GM11168 (cell line): ENCODE measurements at regions not wholly inside any gene's neighbourhood (a gene's known extent, or its start where the extent isn't known, plus 50 kb on each side); places are given as distances from the start of the nearest gene placed in this dataset.

Experiments used
- in situ Hi-C: fragments of 300-500 bp; cut with MboI; formaldehyde crosslinking; loops from one replicate; pipeline ENCODE4 v1.12.0; 2022; ENCODE audit warnings: low sequenced_read_pairs; ENCODE audit not compliant: unreplicated experiment

DNA sequence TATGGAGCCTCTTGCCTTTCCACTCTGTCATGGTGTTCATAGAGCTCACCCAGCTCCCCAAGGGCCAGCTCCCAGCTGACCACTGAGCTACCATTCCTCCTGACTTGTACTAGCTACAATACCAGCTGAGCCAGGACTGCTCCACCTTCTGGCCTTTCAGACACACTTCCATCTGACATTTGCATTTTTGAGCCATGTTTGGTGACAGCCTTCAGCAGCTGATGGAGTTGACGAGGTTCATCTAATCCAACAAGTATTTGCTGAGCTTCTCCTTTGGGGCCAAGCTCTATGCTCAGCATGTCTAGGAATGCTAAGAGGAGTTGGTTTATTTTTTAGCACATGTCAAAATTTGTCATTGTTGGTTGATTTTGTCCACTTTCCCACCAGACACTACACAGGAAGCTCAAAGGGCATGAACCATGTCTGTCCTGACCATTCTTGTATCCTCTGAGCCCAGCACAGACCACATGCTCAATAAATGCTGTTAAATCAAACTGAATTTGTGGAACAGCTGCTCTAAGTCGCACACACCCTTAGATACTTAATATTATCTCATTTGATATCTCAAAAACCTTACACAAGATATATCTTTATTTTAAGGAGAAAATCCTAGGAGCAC lies 142.6 kb upstream of the PPARGC1A start:
- in situ Hi-C loops = no loop called here

DNA sequence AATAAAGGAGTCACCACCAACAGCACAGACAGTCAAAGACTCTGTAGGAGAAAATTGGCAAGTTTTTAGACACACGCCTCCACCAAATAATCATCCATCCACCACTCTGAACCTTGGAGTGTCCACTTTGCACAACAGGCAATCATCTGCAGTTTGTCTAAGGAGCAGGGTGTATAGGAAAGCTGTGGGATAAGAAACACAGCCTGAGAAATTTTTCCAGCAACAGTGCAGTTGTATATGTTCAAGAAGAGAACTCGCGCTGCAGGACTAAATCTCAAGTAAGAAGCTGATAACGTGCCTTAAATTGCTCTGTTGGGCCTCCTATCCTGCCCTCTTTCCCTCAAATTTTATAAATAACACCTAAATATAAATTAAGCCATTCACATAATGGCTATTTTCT lies 136.7 kb upstream of the PPARGC1A start:
- in situ Hi-C loops = no loop called here

DNA sequence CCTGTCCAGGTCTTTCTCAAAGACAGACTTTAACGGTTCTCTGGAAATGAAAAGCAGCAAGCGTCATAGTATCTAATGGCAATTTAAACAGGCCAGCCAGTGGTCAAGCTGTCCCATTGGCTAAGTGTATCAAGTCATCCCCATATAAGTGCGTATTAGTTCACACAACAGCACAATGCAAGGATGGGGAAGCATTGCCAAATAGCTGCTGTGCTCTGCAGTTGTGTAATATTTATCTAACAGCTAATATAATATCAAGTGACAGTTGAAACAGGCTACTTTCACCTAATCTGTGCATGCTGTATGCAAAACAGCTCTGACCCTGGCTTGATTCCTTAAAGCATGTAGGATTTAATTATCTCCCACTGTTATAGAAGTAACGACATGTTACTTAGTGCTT lies 134.8 kb upstream of the PPARGC1A start:
- in situ Hi-C loops = no loop called here

DNA sequence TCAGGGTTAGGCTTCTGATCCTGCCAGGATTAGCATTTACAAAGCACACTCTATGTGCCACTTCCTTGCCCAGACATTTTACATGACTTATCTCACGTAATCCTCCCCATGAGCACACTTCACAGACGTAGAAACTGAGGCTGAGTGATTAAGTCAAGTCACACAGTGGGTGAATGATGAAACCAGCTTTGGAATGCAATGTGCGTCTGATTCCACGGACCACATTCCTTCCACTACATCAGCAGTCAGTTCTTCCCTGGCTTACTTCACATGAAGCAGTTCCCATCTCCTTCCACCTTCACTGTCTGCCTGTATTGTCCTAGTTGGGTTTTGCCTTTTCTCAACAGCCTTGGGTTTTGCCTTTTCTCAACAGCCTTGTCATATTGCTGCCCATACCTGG lies 134.3 kb upstream of the PPARGC1A start:
- in situ Hi-C loops = no loop called here

DNA sequence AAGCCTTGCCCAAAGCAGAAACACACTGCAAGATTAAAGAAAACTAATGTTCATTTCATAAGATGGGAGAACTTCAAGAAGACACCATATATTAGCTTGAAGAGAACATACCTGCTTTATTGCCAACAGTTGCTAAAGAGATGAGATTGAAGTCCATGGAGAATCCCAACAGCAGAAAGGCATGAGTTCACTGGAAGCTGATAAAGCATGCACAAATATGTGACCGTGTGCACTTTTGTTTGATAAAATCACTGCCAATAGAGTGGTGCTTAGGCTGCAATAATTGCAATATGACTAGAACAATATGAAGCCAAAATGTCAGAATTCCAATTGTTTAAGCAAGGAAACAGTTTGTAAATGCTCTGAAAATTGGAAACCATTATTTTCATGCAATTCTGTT lies 125.9 kb upstream of the PPARGC1A start:
- in situ Hi-C loops = no loop called here

DNA sequence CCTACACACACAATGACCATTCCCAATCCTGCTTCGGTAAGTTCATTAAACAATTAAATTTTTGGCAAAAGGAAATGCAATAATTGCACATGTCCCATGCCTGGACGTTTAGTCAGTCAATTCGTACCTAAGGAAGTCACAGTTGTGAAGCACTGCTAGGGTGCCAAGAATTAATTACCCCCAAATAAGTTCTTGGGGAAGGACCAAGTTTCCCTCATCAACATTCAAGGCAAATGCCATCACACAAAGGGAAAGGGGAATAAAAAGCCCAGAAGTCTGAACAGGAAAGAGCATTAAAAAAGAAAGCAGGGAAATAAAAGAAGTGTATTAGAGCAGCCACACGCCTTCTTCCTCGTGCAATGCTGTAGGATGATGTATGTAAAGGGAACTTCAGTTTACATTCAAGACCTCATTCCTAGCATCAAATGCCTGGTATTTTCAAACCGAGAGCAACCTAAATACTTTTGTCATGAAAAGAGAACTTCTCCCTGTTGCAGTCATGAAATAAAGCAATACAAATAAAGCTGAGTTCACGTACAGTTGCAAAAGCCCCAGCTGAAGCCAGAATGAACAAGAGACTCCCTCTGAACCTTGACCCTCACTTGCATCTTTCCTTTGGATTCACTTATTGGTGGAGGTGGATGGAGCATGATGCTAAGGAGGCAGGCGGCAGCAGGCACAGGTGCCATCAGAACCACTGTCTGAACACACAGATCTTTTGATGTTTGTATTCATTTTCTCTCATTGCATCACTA lies 124.0 kb upstream of the PPARGC1A start:
- in situ Hi-C loops = no loop called here

DNA sequence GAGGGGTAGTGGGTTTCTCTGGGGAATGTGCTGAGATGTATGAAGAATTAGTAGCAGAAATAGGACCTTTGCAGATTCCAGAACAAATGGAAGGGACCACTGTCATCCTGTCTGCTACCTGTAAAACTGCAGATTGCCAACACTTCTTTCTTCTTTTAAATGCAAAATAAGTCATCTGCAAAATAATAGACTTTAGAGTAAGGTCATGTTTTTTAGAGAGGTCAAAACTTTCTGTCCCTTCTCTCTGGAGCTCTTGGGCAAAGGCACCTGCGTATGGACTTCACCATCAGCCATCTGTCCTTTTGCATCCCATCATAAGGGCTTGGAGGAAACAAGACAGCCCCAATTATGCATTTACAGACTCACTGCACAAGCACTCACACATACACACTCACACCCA lies 121.1 kb upstream of the PPARGC1A start:
- in situ Hi-C loops = no loop called here

DNA sequence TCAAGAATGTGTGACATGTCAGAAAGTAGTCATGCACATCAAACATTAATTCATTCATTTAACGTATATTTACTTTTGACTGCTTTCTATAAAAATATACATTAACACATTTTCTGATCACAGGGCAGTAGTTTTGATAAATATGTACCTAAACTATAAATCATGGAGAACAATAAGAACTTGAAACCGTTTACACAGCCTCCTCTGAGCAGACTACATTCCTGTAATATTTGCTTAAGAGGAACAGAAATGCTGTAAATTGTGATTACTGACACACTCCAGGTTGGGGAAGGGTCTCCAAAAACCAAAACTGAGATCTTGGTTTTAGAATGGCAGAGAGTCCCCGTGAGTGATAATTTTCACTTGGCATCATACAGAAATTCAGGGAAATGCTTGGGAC lies 120.7 kb upstream of the PPARGC1A start:
- in situ Hi-C loops = no loop called here

DNA sequence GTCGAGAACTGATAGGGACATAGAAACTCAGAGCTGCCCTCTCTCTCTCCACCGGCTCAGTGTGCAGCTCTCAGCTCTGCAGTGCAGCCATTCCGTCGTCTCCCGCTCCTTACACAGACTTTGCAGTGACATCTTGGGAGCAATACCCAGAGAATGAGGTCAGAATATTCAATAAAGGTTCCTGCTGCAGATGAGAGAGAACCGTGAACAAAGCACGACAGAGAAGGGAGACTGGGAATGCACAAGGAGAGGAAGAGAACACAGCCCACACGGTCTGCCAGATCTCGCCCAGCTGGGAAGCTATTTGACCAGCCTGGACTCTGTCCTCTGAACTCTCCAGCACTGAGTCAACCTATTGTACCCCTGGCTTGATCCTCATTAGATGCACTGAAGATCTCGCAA lies 118.0 kb upstream of the PPARGC1A start:
- in situ Hi-C loops = no loop called here

DNA sequence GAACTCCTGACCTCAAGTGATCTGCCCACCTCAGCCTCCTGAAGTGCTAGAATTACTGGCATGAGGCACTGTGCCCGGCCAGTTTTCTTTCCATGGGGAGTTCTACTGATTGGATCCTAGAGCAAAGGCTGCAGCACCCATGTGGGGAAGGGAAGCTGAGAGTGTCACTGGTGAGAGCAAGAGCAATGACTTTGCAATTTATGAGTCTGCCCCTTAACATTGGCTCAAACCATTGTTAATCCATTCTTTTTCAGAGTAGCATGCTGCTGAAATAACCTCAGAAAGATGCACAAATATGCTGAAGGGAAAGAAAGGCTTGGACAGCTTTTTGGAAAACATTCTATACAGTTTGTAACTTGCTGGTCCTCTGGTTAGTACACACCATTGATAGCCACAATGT lies 116.4 kb upstream of the PPARGC1A start:
- in situ Hi-C loops = no loop called here

DNA sequence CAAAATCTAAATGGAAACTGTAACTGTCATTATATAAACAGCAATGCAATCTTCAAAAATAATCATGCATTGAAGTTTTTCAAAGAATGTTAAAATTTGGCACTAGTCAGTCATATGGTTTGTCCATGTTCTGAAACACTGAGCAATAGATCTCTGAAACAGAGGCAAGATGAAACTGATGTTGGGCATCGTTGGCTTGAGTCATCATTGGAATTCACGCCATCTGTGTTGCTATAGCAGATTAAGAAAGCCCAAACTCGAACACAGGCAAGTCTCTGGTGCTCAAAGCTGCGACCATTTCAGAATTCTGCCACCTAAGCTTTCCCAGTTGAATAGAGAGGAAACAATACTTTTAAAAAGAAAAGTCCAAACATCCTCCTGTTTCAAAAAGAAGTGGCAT lies 114.1 kb upstream of the PPARGC1A start:
- in situ Hi-C loops = no loop called here

DNA sequence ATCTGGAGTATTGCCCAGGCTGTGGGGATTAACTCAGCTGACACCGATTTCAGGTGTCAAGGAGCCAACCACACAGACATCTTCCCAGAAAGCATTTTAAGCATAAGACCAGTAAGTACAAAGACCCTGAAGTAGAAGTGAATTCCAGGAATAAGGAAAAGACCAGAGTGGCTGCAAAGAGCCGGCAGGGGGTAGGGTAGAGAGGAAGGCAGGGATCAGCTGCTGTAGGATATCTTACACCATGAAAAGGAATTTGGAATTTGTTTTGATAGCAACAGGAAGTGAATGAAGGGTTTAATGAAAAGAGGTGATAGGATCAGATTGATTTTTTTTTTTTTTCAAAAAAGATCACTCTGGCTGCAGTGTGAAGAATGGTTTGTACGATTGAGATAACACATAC lies 113.6 kb upstream of the PPARGC1A start:
- in situ Hi-C loops = no loop called here

DNA sequence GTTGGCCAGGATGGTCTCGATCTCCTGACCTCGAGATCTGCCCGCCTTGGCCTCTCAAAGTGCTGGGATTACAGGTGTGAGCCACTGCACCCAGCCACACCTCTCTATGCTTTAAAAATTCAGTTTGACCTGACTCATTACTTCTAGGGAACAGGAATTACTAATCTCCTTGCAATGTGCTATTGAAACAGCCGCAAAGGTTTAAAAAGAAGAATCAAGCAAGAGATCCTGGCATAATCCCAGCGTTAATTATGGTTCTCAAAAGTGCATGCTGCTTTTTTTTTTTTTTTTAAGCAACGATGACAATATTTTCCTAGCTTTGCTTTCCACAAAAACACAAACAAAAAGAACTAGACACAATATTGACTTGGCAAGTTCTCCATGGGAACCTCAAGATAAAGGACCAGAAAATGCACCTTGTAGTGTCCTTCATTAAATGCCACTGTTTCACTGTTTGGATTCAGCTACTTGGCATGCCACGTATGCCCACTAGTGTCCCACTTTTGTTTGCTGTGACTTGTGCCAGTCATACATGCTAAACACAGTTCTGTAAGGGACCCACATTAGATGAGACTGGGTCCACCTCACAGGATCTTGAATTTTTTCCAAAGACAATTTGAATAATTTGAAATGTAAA lies 112.6 kb upstream of the PPARGC1A start:
- in situ Hi-C loops = no loop called here

DNA sequence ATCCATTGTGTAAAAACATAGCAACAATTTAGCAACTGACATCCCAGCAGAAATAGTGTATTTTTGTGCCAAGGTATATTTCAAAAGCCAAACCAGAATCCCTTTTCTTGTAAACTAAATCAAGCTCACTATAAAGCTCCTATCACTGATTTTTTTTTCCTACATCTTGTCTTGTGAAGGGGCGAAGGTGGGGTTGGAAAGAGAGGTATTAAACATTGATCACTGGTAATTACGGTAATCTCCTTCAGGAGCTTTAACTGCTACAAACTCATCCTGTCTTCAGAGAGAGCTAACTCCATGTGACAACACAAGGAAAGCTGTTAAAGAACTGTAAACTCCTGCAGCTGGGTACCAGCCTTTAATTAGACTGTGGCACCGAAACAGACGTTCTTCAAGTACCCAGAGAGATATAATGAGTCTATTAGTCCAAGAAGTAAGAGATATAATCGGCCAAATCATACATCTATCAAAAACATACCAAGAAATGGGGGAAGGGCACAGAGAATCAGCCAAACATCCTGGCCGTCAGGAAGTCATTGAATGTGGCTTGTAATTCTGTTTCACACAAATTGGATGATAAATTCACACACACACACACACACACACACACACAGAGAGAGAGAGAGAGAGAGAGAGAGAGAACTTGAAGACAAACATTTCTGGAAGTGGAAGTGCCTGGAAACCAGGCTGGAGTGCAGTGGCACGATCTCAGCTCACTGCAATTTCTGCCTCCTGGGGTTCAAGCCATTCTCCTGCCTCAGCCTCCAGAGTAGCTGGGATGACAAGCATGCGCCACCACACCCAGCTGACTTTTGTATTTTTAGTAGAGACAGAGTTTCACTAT lies 111.9 kb upstream of the PPARGC1A start:
- in situ Hi-C loops = no loop called here

DNA sequence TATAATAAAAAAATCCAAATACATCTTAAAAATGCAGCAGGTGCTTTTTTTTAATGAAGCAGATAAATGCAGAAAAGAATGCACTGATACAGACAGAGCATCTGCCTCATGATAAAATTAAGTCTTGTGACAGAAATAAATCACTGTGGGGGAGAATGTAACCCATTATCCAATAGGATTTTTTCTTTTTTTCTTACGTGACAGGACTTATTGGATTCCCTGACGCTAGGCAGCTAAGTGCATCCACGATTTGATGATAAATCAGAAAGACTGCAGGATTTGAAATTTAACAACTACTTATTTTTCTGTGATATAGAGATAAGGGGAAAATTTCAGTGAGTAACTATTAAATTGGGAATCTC lies 110.6 kb upstream of the PPARGC1A start:
- in situ Hi-C loops = no loop called here

DNA sequence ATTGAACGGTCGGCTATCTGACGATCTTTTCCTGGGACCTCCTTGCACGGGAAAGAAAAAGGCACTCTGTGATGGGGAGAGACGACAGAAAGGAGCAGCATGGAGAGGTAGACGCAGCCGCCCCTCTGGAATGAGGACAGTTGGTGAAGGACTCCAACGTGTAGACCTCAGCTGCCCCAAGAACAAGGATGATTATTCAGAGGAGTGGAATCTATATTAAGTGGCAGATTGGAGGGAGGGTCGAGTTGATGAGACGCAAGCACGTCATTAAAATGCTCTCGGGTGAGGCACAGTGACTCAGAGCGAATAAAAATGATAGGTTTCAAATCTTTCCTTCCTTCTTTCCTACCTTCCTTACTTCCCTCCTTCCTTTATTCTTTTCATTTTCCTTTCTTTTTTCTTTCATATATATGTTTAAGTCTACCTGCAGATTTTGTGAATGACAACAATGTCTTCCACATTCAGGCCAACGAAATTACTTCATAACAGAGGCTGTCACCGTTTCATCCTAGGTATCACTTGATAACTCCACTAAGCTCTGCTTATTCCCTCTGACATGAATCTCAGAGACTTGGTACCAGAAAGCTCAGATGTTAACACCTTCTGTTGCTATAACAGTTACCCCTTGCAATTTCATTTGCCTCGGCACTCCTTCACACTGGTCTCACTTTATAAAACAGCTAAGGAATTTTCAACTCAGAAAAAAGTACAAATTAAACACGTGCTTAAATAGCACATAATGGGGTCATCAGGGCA lies 110.0 kb upstream of the PPARGC1A start:
- in situ Hi-C loops = no loop called here

DNA sequence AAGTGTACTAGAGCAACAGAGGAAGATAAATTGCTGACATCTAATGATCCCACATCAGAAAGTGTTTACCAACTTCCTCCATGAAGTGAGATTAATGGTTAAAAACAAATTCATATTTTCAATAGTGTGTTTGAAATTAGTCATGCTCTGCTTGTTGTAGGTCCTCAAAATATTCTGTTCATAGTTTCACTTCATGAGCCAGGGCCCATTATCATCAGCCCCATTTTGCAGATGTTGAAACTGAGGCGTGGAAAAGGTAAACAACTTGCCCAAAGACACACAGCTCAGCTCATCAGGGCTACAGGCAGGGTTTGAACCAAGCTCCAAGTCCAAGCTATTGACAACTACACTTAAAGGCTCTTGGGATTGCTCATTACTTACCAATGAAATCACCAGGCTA lies 103.5 kb upstream of the PPARGC1A start:
- in situ Hi-C loops = no loop called here

DNA sequence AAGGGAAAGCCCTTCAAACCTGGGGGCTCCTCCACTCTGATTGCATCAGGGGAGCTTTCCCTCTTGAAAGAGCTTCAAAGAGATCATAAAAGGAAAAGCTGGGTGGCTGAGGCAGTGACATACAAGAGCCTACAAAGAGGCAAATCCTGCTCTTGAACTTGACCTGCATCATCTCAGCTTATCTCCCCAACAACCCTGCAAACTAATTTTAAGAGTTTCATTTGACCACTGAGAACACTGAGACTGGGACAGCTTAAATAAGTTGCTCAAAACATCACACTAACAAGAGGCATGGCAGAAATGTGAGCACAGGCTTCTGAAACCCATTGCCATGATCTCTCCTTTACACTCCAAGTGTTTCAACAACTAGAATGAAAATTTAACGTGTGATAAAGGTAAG lies 101.6 kb upstream of the PPARGC1A start:
- in situ Hi-C loops = no loop called here

DNA sequence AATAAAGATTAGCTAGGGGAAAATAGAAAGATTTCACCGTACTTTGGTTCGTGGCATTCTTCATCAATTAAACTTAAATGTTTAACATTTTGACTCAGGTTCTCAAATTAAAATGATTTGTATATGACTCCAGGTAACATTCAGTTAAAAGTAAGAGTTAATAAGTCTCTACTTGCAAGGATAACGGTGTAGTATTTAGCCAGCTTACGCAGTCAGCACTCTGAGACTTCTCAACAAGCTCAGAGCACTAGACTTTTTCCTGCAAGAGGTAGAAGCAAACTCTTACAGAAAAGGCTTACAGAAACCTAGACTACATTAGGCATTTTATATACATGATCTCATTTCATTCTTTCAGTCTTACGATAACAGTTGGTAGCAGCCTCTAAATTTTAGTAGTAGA lies 96.4 kb upstream of the PPARGC1A start:
- in situ Hi-C loops = no loop called here

DNA sequence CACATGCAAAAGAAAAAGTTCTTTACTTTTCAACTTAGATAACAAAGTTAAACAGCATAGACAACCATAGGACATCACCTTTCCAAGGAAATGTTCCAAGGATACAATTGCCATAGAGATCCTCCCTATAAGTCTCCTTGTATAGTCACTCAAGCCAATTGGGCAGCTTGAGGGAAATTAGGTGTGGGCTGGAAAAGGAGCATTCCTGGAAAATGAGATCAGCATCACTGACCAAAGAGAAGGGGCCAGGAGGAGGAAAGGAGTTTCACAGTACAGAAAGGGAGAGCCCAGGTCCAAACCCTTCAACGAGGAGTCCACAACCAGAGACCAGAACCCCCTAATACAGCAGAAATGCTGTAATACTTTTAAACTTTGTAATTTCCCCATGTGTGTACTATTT lies 91.5 kb upstream of the PPARGC1A start:
- in situ Hi-C loops = no loop called here
